C4-2B (cell line): ENCODE measurements at regions not wholly inside any gene's neighbourhood (a gene's known extent, or its start where the extent isn't known, plus 50 kb on each side); places are given as distances from the start of the nearest gene placed in this dataset.
"Not testable (repeated sequence)": the region's sequence is repeated elsewhere in the genome, so short reads cannot be mapped to it uniquely, and the experiment has no call there.

Experiments used
- H3K27ac ChIP-seq: fragments of 450-650 bp; 2 replicates; pipeline ENCODE4 v1.5.1; 2017
- ZFX ChIP-seq: fragments of 450-650 bp; IDR thresholded peaks from 2 replicates; pipeline ENCODE4 v1.6.1; 2017
- TF ChIP-seq, protein P1 (sequence below): fragments of 450-650 bp; conservative IDR thresholded peaks from 2 replicates; pipeline ENCODE4 v1.5.1; 2017; ENCODE audit warnings: mild to moderate bottlenecking

DNA sequence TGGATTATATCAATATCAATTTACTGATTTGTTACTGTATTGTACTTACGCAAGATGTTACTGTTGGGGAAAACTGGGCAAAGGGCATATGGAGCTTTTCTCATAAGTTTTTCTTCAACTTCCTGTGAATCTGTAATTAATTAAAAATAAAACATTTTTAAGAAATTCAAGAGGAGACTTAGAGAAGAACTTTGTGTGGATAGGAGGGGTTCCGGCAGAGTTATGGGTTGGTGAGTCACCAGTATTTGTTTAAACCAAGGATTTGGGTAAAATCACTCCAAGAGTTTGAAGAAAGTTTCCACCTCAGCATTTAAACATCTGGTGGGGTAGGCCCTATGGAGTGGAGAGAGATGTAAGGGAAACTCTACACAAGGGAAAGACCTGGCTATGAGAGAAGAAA lies 379.6 kb downstream of the TSHZ3 start:
- TF ChIP-seq, protein P1, sequence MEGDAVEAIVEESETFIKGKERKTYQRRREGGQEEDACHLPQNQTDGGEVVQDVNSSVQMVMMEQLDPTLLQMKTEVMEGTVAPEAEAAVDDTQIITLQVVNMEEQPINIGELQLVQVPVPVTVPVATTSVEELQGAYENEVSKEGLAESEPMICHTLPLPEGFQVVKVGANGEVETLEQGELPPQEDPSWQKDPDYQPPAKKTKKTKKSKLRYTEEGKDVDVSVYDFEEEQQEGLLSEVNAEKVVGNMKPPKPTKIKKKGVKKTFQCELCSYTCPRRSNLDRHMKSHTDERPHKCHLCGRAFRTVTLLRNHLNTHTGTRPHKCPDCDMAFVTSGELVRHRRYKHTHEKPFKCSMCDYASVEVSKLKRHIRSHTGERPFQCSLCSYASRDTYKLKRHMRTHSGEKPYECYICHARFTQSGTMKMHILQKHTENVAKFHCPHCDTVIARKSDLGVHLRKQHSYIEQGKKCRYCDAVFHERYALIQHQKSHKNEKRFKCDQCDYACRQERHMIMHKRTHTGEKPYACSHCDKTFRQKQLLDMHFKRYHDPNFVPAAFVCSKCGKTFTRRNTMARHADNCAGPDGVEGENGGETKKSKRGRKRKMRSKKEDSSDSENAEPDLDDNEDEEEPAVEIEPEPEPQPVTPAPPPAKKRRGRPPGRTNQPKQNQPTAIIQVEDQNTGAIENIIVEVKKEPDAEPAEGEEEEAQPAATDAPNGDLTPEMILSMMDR = no peak
- H3K27ac ChIP-seq = no peak overlapping the region

DNA sequence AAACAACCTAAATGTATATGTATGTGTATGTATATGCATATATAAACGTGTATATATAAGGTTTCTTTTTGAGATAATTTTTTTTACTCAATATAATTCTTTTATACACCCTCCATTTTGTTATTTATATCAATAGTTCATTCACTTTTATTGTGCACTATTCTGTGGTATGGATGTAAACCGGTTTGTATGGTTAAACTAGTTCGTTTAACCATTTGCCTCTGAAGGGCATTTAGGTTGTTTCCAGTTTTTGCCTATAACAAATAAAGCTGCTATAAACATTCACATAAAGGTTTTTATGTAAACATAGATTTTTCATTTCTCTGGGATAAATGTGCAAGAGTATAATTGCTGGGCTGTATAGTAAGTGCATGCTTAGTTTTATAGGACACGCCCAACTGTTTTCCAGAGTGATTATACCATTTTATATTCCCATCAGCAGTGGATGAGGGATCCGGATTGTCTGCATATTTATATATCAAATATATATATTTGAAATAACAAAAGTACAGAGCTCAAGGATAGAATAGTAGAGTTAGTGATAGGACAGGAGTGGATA lies 380.3 kb downstream of the TSHZ3 start:
- no peak overlapping the region for H3K27ac ChIP-seq
- TF ChIP-seq, protein P1 = no peak
- TF ChIP-seq ZFX = no peak

DNA sequence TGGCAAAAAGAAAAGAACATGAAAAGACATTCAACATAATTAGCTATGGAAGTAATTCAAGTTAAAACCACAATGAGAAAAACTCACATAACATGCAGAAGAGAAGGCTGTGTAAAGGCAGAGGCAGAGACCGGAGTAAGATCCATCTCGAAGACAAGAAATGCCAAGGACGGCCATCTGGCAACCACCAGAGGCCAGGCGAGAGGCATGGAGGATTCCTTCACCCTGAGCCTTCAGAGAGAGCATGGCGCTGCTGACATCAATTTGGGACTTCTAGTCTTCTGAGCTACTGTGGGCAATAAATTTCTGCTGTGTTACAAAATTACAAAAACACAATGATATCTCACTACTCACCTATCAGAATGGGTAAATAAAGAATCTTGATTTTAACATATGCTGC lies 381.0 kb downstream of the TSHZ3 start:
- H3K27ac ChIP-seq = no peak overlapping the region
- TF ChIP-seq, protein P1 = peak; percentile 40
- no peak for TF ChIP-seq ZFX

DNA sequence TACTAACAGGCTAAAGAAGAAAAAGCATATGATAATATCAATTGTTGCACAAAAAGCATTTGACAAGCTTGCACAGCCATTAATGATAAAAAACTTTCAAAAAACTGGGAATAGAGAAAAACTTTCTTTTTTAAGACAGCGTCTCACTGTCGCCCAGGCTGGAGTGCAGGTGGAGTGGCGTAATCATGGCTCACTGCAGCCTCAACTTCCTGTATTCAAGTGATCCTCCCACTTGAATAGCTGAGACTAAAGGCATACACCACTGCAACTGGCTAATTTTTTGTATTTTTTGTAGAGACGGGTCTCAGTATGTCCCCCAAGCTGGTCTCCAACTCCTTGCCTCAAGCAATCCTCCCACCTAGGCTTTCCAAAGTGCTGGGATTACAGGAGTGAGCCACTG lies 382.8 kb downstream of the TSHZ3 start:
- no peak for TF ChIP-seq ZFX
- TF ChIP-seq, protein P1 = no peak
- no peak overlapping the region for H3K27ac ChIP-seq

DNA sequence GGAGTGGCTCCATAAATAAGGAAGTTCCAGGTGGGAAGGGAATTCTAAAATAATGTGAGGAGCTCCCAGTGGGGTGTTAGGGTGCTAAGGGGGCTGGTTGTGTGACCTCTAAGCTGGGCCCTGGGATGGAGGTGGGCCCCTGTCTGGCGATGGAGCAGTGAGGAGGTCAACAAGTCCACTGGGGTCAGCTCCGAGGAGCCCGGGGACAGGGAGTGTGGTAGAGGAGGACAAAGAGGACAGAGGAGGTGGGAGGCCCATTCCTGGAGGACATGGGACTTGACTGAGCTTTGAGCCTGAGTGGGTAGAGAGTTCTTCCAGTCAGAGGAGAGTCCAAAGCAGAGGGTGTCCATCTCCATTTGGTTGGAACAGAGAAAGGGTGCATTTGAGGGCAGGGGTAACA lies 390.2 kb downstream of the TSHZ3 start:
- no peak overlapping the region for H3K27ac ChIP-seq
- no peak for TF ChIP-seq ZFX
- TF ChIP-seq, protein P1 = no peak

DNA sequence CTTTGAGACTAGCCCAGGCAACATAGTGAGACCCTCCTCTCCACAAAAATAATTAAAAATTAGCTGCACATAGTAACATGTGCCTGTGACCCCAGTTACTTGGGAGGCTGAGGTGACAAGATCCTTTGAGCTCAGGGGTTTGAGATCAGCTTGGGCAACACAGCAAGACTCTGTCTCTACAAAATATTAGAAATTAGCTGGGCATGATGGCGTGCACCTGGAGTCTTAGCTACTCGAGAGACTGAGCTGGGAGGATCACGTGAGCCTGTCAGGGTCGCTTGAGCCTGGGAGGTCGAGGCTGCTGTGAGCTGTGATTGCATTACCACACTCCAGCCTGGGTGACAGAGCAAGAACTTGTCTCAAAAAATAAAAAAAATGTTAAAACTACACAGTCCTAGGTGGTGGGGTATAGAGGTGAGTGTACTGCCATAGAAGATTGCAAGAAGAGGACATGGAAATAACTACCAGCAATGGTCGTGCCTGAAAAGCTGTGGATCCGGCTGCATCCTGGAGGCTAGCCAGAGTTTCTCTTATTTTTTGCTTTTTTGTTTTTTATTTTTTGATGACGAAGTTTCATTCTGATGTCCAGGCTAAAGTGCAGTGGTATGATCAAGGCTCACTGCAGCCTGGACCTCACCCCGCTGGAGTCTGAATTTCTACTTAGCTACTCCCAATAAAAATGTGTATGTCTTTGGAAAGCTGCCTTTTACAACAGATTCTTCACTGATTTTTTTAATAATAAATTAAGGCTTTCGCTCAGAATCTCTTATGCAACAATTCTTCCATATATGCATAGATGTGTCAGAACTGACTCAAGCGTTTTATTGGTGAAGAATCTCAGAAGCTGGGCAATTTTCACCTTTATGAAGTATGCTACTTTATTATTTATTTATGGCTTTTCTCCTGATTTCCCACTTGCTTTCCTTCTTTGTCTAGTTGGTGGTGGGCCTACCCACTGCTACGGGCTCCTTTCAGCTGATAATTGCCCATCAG lies 393.8 kb downstream of the TSHZ3 start:
- H3K27ac ChIP-seq = no peak overlapping the region
- TF ChIP-seq, protein P1 = no peak
- TF ChIP-seq ZFX = no peak

DNA sequence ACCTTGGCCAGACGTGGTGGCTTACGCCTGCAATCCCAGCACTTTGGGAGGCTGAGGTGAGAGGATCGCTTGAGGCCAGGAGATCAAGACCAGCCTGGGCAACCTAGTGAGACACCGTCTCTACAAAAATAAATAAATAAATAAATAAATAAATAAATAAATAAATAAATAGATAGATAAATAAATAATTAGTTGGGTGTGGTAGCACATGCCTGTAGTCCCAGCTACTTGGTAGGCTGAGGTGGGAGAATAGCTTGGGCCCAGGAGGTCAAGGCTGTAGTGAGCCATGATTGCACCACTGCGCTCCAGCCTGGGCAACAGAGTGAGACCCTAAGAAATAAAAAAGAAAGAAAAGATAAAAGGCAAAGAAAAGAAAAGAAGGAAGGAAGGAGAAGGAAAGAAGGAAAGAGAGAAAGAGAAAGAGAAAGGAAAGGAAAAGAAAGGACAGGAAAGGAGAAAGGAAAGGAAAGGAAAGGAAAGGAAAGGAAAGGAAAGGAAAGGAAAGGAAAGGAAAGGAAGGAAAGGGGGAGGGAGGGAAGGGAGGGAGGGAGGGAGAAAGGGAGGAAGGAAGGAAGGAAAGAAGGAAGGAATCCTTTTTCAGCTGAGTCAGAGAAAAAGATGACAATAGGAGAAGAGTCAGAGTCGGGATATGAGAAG lies 404.8 kb downstream of the TSHZ3 start:
- not testable (repeated sequence) for H3K27ac ChIP-seq
